ACC112 (cell line): ENCODE measurements at regions not wholly inside any gene's neighbourhood (a gene's known extent, or its start where the extent isn't known, plus 50 kb on each side); places are given as distances from the start of the nearest gene placed in this dataset.

ENCODE experiments used
- H2AFZ ChIP-seq: fragments of 200-600 bp; sonication (generic); one replicate; pipeline ENCODE4 v1.6.0; 2017; ENCODE audit warnings: antibody characterized with exemption, low read length; ENCODE audit not compliant: unreplicated experiment
- H3K27ac ChIP-seq: fragments of 200-600 bp; sonication (generic); 2 replicates; pipeline ENCODE4 v1.5.1; 2014; ENCODE audit warnings: low read depth, mild to moderate bottlenecking, antibody characterized with exemption, low read length, moderate library complexity
- H3K27me3 ChIP-seq: fragments of 200-600 bp; sonication (generic); 2 replicates; pipeline ENCODE4 v1.6.1; 2014; ENCODE audit warnings: mild to moderate bottlenecking, antibody characterized with exemption, low read length, moderate library complexity, mixed read lengths; ENCODE audit not compliant: insufficient read depth
- H3K36me3 ChIP-seq: fragments of 200-600 bp; sonication (generic); 2 replicates; pipeline ENCODE4 v1.6.1; 2016; ENCODE audit warnings: mild to moderate bottlenecking, antibody characterized with exemption, low read length, moderate library complexity, mixed read lengths; ENCODE audit not compliant: insufficient read depth
- H3K4me1 ChIP-seq: fragments of 200-600 bp; sonication (generic); one replicate; pipeline ENCODE4 v1.6.1; 2016; ENCODE audit warnings: low read length, mixed read lengths; ENCODE audit not compliant: insufficient read depth, unreplicated experiment, control insufficient read depth
- H3K4me3 ChIP-seq: fragments of 200-600 bp; sonication (generic); 2 replicates; pipeline ENCODE4 v1.5.1; 2014; ENCODE audit warnings: mild to moderate bottlenecking, low read depth, low read length
- H3K79me2 ChIP-seq: fragments of 200-600 bp; sonication (generic); one replicate; pipeline ENCODE4 v1.6.0; 2016; ENCODE audit warnings: low read length; ENCODE audit not compliant: control insufficient read depth, unreplicated experiment, insufficient read depth

DNA sequence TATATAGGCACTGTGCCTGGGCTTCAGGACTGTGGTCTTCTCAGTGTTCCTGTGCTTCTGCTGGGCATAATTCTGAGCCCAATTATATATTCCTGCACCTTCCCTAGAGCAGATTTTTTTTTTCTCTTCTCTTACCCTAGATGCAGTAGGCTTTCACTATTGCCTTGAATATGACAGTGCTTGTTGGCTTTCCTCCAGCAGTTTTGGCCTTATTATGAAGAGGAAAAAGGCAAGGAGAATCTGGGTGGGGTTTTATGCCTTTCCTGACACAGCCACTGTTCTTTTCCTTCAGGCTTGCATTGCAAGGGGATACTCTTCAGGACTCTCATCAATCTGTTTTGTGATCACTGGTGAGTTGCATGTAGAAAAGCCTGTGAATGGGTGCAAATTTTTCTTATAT is 221.9 kb upstream of the CELF4 start:
- Histone ChIP-seq H3K79me2 (no peaks in the 10 kb centered on the region), H3K4me3 (no peak overlapping the region), H3K36me3 (no peaks in the 10 kb centered on the region), H3K27me3 (no peaks in the 10 kb centered on the region), H2AFZ (no peak overlapping the region), H3K4me1 (no peaks in the 10 kb centered on the region), H3K27ac (no peak overlapping the region)

DNA sequence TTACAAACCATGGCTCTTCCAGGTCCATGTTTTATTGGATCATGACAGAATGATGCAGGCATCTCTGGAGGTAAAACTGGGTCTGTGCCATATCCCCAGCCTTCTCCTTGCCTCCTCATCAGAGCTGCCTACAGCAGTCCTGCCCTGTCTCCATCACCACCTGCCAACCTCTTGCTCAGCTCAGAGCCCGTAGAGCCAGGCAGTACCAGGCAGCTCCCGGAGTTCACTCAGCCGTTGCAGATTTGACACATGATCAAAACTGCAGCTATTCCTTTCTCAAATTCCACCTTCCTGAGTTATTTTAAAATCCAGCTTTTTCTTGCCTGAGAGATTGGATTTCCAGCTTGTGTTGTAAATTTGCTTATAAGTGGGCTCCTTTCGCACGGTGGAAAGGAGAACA is 218.2 kb upstream of the CELF4 start:
- no peaks in the 10 kb centered on the region for H3K36me3 ChIP-seq
- H3K79me2 ChIP-seq: no peaks in the 10 kb centered on the region
- no peak overlapping the region for H3K4me3 ChIP-seq
- no peaks in the 10 kb centered on the region for H3K27me3 ChIP-seq
- no peaks in the 10 kb centered on the region for H3K4me1 ChIP-seq
- H2AFZ ChIP-seq: no peak overlapping the region
- no peak overlapping the region for H3K27ac ChIP-seq

DNA sequence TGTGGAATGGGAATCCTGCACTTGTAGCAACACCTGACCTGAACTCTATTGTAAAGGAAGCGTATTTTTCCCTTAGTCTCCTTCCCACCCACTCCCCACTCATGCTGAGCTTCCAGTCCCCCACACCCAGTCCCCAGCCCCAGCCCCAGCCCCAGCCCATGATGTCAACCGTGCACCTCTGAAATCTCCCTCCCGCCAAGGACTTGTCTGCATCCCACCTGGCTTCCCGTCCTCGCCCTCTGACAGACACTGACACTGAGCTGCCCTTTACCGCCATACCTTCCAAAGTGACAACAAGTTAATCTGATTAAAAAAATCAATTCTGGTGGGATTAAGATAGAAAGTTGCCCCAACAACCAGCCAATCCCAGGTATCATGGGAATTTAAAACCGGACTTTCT is 213.6 kb upstream of the CELF4 start:
- no peak overlapping the region for H3K4me3 ChIP-seq
- H3K27ac ChIP-seq: no peak overlapping the region
- no peaks in the 10 kb centered on the region for H3K27me3 ChIP-seq
- H3K4me1 ChIP-seq: no peaks in the 10 kb centered on the region
- H2AFZ ChIP-seq: no peak overlapping the region
- H3K79me2 ChIP-seq: no peaks in the 10 kb centered on the region
- H3K36me3 ChIP-seq: no peaks in the 10 kb centered on the region

DNA sequence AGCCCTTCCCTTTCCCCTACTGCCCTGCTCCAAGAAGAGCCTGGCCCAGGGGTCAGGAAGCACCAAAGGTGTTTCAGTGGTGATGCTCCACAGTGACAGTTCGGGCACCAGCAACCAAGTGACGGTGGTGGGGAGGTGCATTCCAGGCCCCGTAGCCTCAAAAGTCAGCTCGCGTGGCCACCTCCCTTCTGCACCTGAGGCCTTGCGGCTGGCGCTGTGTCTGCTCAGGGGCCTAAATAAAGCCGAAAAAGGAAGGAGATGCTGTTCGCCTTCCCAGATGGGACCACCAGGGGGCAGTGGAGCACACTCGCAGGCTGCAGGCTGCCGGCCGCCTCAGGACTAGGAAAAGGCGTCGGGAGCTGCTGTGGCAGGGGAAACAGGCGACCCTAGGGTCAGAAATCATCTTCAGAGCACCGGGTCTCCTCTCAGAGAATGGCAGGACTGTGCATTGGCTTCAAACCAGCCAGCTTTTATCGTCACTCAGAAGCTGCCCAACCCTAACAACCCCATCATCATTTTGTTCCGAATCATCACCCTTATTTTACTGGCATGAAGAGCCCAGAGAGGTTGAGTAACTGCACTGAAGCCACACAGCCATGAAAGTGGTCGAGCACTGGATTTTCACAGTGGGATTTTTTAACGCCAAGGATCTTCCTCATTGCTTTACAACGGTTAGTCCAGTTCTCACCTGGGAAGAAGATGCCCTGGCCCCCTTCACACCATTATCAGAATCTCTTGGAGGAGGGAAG is 213.0 kb upstream of the CELF4 start:
- Histone ChIP-seq H3K79me2 (no peaks in the 10 kb centered on the region), H2AFZ (no peak overlapping the region), H3K36me3 (no peaks in the 10 kb centered on the region), H3K4me3 (no peak overlapping the region), H3K27me3 (no peaks in the 10 kb centered on the region), H3K27ac (no peak overlapping the region), H3K4me1 (no peaks in the 10 kb centered on the region)

DNA sequence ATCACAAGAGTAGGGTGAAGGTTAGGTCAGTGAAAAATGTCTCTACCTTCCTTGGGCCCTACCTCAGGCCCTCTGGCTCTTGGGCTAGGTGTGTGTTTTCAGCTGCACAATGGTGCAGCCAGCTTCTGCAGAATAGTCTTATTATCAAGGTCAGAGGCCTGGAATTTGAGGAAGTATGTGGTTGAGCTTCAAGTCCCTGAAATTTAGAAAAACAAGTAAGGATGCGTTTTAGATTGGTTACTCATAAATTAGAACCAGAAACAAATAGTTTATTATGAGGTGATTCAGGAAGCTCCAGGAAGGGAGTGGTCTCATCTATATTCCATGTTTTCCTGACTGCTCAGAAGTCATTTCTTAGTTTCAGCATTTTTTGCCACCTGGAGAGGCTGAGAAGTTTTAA is 204.2 kb upstream of the CELF4 start:
- Histone ChIP-seq H3K4me3 (no peak overlapping the region), H2AFZ (no peak overlapping the region), H3K79me2 (no peaks in the 10 kb centered on the region), H3K27me3 (no peaks in the 10 kb centered on the region), H3K27ac (no peak overlapping the region), H3K36me3 (no peaks in the 10 kb centered on the region), H3K4me1 (no peaks in the 10 kb centered on the region)

DNA sequence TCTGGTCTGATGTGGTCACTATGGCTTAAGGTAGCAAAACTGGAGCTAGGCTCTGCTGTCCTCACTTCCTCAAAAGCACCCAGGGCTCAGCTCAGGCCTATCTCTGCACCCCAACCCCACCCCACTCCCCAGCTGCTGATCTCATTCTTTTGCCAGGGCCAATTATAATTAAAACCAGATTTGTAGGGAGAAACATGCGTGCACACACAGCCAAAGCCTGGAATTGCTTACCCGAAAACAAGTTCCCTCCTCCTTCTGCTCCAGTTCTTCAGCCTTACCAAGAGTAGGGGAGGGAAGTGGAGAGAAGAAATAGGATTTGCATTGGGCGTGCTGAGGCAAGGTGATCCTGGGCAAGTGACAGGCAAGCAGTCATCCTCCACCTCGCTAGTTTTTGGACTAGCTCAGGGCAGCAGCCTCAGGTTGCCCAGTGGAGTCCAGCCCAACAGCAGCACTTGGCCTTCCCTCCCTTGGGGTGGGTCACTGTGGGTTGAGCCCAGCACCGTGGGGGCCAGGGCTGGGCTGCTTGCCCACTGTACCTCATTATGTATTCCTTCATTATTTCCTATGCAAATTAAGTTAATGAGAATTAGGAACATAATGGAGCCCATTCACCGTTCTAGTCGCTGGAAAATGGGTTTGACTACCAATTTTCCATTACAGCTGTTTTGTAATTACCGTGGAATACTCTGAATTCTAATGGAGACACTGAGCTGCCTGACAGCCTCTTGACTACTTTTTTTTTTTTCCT is 199.1 kb upstream of the CELF4 start:
- H3K79me2 ChIP-seq: no peaks in the 10 kb centered on the region

DNA sequence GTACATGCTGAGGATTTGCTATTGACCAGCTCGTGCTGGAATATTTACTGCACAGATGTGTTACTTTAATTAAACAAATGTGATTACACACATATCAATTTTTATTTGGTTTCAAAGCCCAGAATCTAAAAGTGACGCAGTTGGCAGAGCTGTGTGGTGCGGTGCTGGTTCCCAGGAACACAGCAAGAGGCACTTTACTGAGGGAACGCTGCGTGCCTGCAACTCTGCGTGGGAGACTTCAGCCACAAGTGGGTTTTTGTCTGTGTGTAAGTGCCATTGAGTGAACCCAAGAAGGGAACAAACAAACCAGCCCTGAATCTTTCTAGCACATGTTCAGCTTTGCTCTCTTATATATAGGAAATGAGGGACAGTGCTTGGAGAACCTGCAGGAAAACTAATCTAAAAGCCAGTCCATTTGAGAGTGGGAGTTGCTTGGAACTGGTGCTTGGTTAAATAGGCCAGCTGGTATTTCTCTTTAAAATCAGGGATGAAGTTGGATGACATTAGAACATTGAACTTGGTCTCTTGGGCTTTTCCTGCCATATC is 196.6 kb upstream of the CELF4 start:
- no peaks in the 10 kb centered on the region for H3K79me2 ChIP-seq
- H3K4me1 ChIP-seq: no peaks in the 10 kb centered on the region
- no peaks in the 10 kb centered on the region for H3K36me3 ChIP-seq
- no peak overlapping the region for H3K27ac ChIP-seq
- H3K4me3 ChIP-seq: no peak overlapping the region
- no peaks in the 10 kb centered on the region for H3K27me3 ChIP-seq
- H2AFZ ChIP-seq: no peak overlapping the region

More for the DNA sequence above, 199.1 kb upstream of the CELF4 start:
- Histone ChIP-seq H3K27me3 (no peaks in the 10 kb centered on the region), H2AFZ (no peak overlapping the region), H3K27ac (no peak overlapping the region), H3K4me1 (no peaks in the 10 kb centered on the region), H3K4me3 (no peak overlapping the region), H3K36me3 (no peaks in the 10 kb centered on the region)

DNA sequence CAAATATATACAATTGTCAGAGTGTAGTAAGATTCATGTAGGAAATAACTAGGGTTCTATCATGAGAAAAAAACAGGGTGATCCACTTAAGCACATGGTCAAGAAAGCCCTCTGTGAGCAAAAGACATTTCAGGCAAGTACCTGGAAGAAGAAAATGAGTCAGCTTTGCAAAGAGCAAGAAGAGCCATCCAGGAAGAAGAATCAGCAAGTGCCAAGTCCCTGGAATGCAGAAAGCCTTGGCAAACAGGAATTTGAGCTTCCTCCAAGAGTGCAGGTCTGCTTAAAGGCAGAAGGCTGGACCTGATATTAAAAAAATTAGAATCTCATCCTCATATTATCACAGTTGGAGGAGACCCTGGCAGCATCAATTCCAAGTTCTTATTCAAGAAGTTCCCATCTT is 188.5 kb upstream of the CELF4 start:
- Histone ChIP-seq H3K4me1 (no peaks in the 10 kb centered on the region), H3K36me3 (no peaks in the 10 kb centered on the region), H2AFZ (no peak overlapping the region), H3K27ac (no peak overlapping the region), H3K27me3 (no peaks in the 10 kb centered on the region), H3K79me2 (no peaks in the 10 kb centered on the region), H3K4me3 (no peak overlapping the region)

DNA sequence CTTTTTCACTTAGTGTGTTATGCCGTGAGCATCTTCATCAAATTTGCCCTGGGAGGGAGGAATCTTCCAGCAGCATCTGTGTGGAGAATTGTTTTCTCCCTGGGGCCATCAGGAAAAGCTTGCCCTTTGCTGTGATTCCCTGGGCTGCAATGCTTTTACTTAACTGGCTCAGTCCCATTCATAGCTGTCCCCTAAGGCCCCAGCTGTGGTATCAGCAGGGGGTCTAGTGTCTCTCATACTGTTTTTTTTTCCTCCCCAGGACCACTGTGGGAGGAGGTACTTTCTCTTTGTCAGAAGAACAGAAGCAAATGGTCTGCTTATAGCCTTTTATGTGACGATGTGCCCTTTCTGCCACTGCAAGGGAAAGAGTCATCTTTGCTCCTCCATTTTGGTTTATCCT is 176.8 kb upstream of the CELF4 start:
- no peaks in the 10 kb centered on the region for H3K4me1 ChIP-seq
- no peaks in the 10 kb centered on the region for H3K36me3 ChIP-seq
- no peak overlapping the region for H3K27ac ChIP-seq
- H3K79me2 ChIP-seq: no peaks in the 10 kb centered on the region
- H3K4me3 ChIP-seq: no peak overlapping the region
- no peak overlapping the region for H2AFZ ChIP-seq
- no peaks in the 10 kb centered on the region for H3K27me3 ChIP-seq

DNA sequence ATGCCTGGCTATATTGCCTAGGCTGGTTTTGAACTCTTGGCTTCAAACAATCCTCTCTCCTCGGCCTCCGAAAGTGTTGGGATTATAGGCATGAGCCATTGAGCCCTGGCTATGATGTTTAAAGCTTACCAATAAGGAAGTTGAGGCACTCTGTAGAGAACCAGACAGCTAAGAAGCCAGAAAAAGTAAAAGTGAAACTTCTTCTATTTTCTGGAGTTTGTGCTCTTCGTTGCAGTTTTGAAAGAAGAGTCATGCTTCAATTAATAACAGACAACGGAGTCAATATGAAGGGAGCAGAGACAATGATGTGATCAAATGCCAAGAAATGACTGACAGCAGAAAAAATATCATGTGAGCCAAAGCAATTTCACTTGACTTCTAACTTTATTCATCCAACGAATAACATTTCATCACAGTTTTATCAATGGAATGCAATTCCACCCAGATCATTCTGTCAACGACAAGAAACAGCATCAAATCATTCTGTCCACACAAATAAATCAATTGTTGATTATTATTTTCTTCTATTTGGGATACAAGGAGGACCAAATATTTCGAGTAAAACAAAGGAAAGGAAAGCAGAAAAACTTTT is 175.5 kb upstream of the CELF4 start:
- no peak overlapping the region for H3K4me3 ChIP-seq

More for the DNA sequence above, 175.5 kb upstream of the CELF4 start:
- Histone ChIP-seq H3K79me2 (no peaks in the 10 kb centered on the region), H3K4me1 (no peaks in the 10 kb centered on the region), H3K27me3 (no peaks in the 10 kb centered on the region), H2AFZ (no peak overlapping the region), H3K36me3 (no peaks in the 10 kb centered on the region), H3K27ac (no peak overlapping the region)
